ENCODE measurements at regions not wholly inside any gene's neighbourhood (a gene's known extent, or its start where the extent isn't known, plus 50 kb on each side); places are given as distances from the start of the nearest gene placed in this dataset.

DNA sequence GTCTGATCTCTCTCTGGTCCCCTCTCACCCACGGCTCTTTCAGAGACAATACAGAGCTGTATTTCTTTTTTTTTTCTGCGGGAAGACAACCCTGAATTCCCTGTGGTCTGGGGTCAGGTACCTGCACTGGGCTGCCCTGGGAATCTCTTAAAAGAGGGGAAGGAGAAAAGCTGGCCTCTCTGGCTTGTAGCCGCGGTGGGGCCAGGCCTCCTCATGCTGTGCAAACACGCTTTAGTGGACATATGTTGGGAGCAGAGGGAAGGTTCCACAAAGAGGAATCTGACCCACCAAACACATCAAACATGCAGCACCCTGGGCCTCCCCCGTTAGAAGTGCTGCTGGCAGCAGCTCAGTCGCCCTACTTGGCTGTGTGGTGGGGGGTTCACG, 143.7 kb upstream of the ZFHX3 start:
- peaks cover 0 to 12% (median 2%) of the 10 kb centered on the region in 6 donors for H3K4me1 ChIP-seq
- H3K27me3 ChIP-seq (replicated peaks in 1 of 7), result peaks cover 0 to 5% (median 0%) of the 10 kb centered on the region in 7 donors
- no peaks in the 10 kb centered on the region for H3K36me3 ChIP-seq
- no peak for TF ChIP-seq POLR2AphosphoS5 (IDR thresholded peaks at IDR 0.05)
- TF ChIP-seq, protein P1, sequence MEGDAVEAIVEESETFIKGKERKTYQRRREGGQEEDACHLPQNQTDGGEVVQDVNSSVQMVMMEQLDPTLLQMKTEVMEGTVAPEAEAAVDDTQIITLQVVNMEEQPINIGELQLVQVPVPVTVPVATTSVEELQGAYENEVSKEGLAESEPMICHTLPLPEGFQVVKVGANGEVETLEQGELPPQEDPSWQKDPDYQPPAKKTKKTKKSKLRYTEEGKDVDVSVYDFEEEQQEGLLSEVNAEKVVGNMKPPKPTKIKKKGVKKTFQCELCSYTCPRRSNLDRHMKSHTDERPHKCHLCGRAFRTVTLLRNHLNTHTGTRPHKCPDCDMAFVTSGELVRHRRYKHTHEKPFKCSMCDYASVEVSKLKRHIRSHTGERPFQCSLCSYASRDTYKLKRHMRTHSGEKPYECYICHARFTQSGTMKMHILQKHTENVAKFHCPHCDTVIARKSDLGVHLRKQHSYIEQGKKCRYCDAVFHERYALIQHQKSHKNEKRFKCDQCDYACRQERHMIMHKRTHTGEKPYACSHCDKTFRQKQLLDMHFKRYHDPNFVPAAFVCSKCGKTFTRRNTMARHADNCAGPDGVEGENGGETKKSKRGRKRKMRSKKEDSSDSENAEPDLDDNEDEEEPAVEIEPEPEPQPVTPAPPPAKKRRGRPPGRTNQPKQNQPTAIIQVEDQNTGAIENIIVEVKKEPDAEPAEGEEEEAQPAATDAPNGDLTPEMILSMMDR (IDR thresholded peaks at IDR 0.05 in 8 of 11, conservative IDR thresholded peaks at IDR 0.05 in 3 of 11), result no peak
- TF ChIP-seq POLR2A (IDR thresholded peaks at IDR 0.05), result no peak
- 76 to 88% (median 82%) methylated on average over 6 to 8 of the region's 8 CpGs for WGBS, 5 donors
- no peak overlapping the region for H3K4me3 ChIP-seq
- no peak overlapping the region for H3K27ac ChIP-seq
- H3K9me3 ChIP-seq, result no peaks in the 10 kb centered on the region
- DNase-seq, result no peak
- intact Hi-C loops (cut with DNase I; ENCODE audit: low total_unique reads), result loop anchor here (10.0 kb wide), 1 partner anchor 687 kb away; no protein-coding TSS in a partner anchor

GRCh38 chr16:73190688-73191659, 143.0 kb upstream of the ZFHX3 start:
- intact Hi-C loops (cut with DNase I; ENCODE audit: low total_unique reads), result loop anchor here (10.0 kb wide), 1 partner anchor 686 kb away; no protein-coding TSS in a partner anchor
- H3K4me3 ChIP-seq, result no peak overlapping the region
- peaks cover 0 to 5% (median 0%) of the 10 kb centered on the region in 7 donors for H3K27me3 ChIP-seq (replicated peaks in 1 of 7)
- peaks cover 0 to 16% (median 2%) of the 10 kb centered on the region in 6 donors for H3K4me1 ChIP-seq
- no peak for TF ChIP-seq POLR2A (IDR thresholded peaks at IDR 0.05)
- TF ChIP-seq POLR2AphosphoS5 (IDR thresholded peaks at IDR 0.05), result no peak
- TF ChIP-seq, protein P1 (IDR thresholded peaks at IDR 0.05 in 8 of 11, conservative IDR thresholded peaks at IDR 0.05 in 3 of 11), result no peak
- H3K9me3 ChIP-seq, result no peaks in the 10 kb centered on the region
- DNase-seq, result no peak
- no peak overlapping the region for H3K27ac ChIP-seq
- WGBS, 5 donors, result 60 to 72% (median 68%) methylated on average over 19 of the region's 19 CpGs
- no peaks in the 10 kb centered on the region for H3K36me3 ChIP-seq

- WGBS, 5 donors, result 27 to 94% (median 82%) methylated on average over 2 of the region's 2 CpGs
Observed at GRCh38 chr16:73190256-73190655, 142.3 kb upstream of the ZFHX3 start.

More at GRCh38 chr16:73190256-73190655, 142.3 kb upstream of the ZFHX3 start:
- no peak overlapping the region for H3K27ac ChIP-seq
- H3K4me3 ChIP-seq, result no peak overlapping the region
- no peaks in the 10 kb centered on the region for H3K36me3 ChIP-seq
- peaks cover 0 to 5% (median 0%) of the 10 kb centered on the region in 7 donors for H3K27me3 ChIP-seq (replicated peaks in 1 of 7)
- no peak for DNase-seq
- H3K4me1 ChIP-seq, result peaks cover 0 to 16% (median 2%) of the 10 kb centered on the region in 6 donors
- TF ChIP-seq POLR2A (IDR thresholded peaks at IDR 0.05) (no peak), POLR2AphosphoS5 (IDR thresholded peaks at IDR 0.05) (no peak)
- TF ChIP-seq, protein P1 (IDR thresholded peaks at IDR 0.05 in 8 of 11, conservative IDR thresholded peaks at IDR 0.05 in 3 of 11), result no peak
- no peaks in the 10 kb centered on the region for H3K9me3 ChIP-seq
- intact Hi-C loops (cut with DNase I; ENCODE audit: low total_unique reads), result loop anchor here (10.0 kb wide), 1 partner anchor 685 kb away; no protein-coding TSS in a partner anchor

Measured in spleen (tissue), 11 donors.